ENCODE measurements at regions not wholly inside any gene's neighbourhood (a gene's known extent, or its start where the extent isn't known, plus 50 kb on each side); places are given as distances from the start of the nearest gene placed in this dataset.

DNA sequence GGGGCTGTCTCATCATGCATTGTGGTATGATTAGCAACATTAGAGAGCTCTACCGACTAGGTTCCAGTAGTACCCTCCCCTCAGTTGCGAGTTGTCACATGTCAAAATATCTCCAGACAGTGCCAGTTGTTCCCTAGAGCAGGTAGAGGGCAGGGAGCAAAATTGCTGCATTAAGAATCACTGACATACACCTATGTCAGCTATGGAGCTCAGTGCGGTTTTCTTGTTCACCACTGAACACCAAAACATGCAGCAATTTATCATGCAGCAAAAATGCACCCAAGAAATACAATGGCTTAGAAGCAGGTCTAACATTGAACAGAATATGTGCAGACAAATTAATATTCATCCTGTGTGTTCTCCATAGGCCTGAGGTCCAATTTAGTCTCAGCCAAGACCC lies 186.9 kb upstream of the STARD13 start:
- DNase-seq, result no peak

DNA sequence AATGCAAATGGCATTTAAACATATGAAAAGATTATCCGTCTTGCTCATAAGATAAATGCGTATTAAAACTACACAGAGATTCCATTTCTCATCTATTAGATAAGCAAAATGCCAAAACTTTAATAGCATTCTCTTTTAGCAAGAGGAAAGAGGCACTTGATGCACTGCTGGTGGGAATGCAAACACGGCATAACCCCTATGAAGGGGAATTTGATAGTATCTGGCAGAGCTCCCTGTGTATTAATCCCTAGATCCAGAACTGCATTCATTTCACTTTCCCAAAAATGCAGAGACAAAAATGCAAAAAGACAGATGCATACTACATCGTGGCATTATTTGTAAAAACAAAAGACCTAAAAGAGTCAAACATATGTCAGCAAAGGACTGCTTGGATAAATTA lies 193.6 kb upstream of the STARD13 start:
- DNase-seq, result no peak

DNA sequence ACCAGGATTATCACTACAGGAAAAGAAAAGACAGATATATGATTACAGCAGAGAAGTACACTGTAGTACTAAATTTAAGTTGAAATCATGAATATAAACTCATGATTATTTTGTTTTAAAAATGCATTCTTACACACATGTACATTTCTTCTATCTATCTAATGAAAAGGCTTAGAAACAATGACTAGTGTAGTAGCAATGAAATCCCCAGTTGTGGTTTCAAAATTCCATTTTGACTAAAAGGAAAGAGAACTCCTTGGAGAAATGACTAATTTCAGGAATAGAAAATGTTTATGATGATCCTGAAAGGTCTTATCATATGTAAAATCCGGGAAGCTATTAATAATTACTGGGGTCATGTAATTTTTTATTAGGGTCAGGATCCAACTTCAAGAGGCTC lies 195.0 kb upstream of the STARD13 start:
- no peak for DNase-seq

DNA sequence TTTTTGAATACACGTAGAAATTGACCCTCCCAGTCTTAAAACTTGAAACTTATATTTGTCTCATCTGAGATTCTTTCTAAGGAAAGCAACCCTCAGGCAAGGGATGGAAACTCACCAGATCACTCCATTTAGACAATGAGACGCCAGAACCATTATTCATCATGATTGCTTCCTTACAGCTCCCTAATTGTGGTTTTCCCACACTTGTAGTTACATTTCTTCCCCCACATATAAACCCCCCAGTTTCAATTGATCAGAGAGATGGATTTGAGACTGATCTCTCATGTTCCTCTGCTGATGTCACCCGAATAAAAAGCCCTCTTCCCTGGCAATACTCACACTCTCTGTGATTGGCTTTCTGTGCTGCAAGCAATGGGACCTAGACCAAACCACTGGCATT lies 197.9 kb upstream of the STARD13 start:
- no peak for DNase-seq

DNA sequence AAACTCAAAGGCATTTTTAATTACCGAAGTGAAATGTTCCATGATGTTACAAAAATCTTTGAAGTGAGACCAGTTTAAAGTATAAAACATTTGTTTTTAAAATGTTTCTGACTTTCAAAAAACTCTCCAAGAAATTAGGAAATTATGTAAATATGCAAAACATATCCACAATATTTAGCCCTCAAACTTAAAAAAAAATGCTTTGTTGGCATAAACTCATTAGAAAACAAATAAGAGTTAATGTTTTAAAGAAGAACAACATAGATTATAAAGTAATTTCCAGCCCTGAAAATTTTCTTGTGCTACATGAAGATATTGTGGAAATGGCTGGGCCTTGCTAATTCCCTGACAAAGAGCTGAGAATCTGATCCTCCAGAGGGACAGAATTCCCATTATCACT lies 199.7 kb upstream of the STARD13 start:
- no peak for DNase-seq

DNA sequence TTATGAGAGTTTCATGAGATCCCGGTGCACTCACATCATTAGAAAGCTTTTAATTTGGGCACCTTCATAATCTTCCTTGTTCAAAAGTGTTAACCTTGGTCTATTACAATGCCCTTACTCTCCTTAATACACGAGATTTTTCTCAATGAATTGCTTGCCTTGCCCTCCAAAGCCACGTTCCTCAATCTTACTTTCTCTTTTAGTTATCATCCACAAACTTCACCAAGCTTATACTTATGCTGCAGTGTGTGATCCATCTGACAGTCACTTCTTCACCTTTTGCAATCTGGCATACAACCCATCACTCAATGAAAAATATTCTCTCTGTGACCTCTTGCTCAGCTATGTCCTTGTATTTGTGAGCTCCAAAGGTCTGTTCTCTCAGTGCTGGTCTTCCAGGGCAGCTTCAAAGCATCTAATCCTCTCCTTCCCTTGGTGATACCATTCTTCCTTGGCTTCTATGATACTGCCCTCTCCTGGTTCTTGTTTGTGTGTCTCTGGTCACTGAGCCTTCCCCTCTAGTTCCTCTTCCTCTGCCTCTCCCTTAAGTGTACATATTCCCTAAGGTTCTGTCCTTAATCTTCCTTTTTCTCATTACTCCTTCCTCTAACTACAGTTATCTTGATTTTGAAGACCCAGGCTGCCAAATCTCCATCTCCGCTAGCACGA lies 202.2 kb upstream of the STARD13 start:
- no peak for DNase-seq

DNA sequence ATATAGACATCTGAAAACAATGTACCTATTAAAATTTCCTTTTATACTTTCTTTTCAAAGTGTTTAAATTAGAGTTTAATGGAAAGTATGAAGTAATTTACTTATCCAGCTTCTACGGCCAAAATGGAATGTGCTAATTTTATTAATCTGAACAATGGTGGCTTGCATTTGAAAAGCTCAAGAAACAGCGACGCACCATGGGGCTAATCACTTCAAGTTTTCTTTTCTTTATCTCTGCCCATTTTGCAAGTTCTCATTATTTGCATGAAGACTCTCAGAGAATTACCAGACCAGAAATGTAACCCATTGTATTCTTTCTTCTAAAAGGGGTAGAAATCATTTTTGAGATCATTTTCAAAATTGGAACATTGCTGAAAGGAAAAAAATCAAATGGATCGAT lies 204.0 kb upstream of the STARD13 start:
- no peak for DNase-seq

DNA sequence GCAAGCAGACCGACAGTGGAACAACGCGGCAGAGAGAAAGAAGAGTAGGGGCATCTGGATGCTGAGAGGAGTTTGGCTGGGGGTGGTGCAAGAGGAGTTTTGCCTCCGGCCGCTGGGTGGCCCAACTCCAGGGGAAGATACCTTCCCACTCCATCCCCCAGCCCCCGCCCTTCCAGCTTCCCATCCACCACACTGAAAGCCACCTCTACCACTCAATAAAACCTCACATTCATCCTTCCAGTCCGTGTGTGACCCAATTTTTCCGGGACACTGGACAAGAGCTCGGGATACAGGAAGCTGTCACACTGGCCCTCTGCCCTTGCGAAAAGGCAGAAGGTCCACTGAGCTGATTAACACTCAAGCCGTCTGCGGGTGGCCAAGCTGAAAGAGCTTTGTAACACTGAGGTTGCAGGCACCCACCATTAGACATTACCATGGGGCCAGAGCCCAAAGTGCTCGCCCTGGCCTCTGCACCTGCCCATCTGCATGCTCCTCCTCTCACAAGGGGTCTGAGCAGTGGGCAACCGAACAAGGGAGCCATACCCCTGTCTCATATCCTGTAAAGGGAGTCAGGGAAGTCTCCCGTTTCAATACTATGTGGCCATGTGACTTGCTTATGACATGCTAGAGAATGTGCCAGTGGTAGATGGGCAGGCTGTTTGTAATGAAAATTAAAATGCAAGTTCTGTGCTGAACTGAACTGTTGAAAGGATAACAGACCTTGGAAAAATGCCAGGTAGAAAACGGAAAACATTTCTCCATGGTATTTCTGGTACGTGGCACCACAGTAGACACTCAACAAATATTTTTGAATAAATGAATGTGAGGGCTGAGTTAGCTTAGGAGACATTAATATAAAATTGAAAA lies 205.1 kb upstream of the STARD13 start:
- DNase-seq, result no peak

DNA sequence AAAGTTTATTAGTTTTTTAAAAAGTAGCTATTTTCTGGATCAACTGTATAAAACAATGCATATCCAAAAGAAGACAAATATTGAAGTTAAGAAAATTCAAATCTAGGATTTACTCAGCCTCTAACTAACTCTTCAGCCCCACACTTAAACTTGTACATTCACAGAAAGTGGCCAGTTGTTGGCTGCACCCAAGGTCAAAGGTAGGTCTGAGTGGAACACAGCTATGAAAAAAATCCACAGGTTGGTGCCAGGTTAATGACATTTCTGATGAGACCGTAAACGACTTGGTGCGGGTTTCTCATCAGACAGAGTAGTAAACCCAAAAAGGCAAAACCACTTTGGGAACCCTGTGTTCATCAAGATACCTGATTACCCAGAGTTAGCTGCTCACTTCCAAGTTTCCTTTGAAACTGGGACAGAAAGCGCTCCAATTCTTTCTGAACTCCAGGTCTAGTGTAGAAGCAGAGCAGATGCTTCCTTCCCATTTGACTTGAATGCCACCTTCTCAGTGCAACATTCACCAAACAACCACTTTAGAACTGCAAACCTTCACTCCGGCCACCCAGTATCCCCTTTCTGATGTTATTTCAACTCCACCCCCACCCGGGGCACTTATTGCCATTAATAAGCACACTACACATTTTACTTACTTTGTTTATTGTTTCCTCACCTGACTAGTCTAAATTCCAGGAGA lies 208.3 kb upstream of the STARD13 start:
- no peak for DNase-seq

DNA sequence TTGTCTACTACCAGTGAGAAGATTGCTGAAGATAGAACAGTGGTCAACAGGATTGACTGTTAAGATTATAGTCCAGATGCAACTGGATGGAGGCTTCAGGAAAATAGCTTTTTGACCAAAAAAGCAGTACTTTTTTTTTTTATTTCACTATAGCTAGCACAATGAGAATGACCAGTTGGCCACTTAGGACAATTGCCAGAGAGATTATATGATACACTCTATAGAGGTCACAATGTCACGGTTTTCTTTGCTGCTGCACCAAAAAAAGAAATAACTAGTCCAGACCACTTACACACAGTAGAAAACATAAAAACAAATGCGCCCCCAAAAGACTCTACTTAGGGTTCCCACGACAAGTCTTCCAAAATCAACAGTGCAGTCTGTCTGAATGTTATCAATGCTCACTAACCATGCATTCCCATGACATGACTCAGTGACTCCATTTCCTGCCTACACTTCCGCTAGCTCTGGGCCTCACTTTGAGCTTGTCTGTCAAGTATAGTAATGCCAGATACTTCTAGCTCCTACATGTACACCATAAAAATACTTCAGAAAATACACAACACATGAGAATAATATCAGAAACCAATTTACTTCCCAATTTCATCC lies 209.1 kb upstream of the STARD13 start:
- no peak for DNase-seq

DNA sequence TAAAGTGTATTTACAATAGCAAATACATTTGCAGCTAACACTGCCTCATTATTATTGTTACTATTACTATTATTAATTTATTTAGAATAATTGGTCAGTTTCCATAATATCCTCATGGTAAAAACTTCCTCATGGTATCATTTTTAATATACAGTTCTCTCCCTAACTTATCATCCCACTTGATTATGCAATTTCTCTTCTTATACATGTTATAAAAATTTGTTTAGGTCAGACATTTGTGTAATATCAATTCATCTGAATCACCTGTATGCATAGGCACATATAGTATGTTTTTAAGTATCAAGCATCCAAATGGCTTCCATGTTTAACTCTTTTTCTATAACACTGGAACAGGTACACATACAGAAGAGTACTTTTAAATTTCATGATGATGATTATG lies 210.8 kb upstream of the STARD13 start:
- DNase-seq, result no peak

DNA sequence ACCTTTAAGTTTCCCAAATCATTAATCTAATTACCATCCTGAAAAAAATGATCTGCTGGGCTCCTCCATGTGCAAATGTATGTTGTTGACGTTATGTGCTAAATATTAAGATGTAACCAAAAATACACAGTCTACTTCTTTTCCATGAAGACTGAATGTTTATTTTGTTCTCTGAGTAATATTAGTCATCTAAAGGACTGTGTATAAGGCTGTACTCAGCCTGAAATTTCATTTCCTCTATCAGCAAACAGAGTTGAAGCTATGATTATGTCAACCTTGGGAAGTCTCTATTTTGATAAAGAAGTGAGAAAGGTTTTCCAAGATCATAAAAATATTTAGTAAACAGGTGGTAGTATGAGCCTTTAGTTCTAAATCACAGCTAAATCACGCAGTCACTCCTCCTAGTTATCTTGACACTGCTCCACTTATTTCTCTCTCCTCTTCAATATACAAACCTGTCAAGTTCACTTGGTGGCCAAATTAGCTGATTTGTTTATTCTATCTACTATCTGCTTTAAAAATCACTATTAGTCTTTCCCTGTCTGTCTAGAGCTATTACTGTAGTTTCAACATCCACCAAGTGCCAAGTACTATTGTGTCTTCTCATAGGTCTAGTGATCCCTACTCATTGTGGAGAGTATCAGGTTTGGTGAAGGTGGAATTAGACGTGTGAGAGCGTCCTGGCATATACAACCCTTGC lies 211.7 kb upstream of the STARD13 start:
- no peak for DNase-seq

DNA sequence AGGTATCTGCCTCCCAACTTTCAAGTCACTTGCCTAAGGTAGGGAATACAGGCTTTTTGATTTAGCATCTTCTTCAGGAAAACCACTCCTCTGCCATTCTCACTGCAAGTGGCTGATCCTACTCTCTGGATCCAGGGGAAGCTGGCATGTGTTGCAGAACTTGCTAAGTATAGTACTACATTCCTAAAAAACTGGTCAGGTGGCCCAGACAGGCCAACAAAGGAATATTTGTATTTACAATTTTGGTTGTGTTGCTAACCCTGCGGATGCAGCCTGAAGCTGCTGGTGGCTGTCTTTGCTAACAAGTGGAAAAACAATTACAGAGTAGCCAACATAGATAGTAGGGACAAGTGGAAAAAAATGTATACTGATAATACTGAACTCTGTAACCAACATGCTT lies 222.5 kb upstream of the STARD13 start:
- DNase-seq, result no peak

DNA sequence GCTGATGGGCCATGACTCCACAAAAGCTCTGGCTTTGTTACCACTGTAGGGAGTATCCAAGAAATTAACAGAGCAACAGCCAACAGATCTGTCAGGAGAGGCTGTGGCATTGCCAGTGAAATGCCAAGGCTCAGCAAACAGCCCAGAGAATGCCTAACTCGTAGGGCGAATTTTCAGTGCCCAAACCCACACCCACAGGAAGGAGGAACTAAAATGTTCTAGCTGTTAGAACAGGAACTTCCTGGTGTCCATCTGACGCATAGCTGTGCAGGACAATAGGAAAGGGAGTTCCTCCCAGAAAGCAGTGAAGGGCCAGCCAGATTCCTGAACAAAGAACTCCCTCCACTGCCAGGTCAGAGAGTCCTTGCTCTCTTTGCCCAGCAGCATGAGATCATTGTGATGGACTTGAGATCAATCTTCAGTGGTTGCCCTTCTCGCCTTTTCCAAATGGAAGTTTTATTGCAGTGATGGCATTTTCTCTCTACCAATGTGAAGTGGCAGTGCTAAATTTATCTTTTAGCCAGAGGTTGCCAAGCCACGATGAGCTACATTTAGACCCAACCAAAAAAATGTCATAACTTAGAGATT lies 224.2 kb upstream of the STARD13 start:
- no peak for DNase-seq

DNA sequence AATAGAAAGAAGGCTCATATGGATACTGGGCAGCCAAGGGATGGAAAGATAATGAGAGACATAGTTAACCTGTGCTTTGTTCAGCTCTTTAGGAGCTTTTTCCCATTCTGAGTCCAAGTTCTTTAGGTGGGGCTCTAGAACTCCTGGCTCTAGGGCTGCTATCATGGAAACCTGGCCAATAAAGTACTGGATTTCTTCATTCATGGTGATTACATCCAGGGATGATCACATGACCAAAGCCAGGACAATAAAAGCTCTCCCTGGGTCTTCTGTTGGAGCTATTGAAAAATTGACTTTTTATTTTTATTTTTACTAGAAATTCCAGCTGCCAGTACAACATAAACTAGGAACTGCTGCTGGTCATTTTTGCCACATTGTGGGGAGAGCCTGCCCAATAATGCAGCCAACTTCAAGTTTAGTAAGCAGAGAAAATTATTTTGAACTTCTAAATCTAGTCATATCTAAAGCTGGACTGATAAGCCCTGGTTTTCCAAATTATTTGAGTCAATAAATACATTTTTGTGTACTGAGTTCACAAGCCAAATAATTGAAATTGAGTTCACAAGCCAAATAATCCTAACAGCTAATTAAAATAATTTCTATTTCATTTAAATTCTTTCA lies 224.9 kb upstream of the STARD13 start:
- no peak for DNase-seq

DNA sequence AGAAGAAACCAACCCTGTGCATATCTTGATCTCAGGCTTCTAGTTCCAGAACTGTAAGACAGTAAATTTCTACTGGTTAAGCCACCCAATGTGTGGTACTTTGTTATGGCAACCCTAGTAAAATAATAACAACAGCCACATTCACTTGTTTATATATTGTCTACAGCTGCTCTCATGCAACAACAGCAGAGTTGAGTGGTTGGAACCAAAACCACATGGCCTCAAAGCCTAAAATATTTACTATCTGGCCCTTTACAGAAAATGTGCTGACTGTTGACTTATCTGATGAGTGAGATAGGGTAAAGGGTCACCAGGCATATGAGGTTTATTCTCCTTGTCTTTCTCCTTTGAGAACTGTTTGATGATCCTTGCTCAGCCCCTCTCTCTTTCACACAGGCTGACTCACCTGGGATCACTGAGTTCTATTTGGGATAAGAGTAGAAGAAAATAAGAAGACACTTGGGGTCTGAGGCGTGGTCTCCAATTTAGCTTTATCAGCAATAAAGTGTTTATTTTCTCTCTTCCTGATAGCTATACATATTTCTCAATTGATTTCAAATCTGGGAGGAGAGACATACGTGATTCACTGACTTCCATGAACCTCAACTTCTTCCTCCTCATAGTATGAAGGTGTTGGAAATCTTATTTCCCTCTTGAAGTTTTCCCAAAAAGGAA lies 227.5 kb upstream of the STARD13 start:
- no peak for DNase-seq

DNA sequence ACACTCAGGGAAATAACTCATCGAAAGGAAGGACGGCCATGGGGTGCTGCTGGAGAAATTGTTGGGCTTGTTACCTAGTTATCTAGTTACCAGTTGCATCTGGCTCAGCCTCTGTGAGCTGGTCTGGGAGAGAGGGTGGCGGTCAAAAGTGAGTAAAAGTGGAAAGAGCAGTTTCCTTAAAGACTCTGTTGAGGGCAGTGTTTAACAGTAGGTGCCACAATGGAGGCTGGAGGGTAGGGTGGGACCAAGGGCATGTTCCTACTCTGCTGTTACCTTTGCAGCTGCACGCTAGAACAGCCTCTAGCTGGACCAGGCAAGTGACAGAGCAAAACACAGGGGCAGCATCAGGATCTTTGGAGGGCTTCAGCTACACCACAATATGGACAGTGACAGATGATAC lies 228.8 kb upstream of the STARD13 start:
- DNase-seq, result no peak

DNA sequence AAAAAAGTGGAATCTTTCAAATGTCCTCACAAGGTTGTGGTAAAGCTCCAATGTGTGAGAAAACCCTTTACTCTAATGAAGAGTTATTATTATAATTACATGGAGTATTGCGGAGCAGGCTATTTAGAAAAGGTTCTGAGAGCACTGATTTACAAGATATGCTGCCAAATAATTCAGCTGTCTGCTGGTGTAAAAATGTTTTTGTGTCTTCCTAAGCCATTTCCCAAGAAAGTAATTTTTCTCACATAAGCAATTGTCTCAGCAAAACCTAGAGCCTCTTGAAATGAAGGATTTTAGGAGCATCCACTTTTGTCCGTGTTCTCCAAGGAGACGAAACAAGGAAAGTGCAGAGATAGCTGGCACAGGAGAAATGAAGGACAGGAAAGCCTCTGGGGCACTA lies 229.6 kb upstream of the STARD13 start:
- DNase-seq, result no peak

DNA sequence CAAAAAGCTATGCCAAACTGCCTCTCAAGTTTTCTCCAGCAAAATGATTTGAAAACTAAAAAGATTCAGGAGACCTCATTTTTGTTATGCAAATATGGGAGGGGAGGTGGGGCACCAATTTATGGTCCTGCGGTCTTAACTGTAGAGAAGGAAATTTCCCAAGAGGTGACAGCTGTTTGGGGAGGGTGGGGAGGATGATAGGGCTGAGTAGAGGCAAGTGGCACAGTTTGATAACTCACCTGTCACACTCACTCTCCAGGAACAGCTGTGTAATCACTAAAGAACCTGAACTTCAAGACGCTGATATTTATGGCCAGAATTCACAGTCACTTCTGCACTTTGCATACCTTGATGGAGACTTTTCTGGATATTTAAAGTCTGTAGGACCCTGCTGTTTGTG lies 232.9 kb upstream of the STARD13 start:
- no peak for DNase-seq

DNA sequence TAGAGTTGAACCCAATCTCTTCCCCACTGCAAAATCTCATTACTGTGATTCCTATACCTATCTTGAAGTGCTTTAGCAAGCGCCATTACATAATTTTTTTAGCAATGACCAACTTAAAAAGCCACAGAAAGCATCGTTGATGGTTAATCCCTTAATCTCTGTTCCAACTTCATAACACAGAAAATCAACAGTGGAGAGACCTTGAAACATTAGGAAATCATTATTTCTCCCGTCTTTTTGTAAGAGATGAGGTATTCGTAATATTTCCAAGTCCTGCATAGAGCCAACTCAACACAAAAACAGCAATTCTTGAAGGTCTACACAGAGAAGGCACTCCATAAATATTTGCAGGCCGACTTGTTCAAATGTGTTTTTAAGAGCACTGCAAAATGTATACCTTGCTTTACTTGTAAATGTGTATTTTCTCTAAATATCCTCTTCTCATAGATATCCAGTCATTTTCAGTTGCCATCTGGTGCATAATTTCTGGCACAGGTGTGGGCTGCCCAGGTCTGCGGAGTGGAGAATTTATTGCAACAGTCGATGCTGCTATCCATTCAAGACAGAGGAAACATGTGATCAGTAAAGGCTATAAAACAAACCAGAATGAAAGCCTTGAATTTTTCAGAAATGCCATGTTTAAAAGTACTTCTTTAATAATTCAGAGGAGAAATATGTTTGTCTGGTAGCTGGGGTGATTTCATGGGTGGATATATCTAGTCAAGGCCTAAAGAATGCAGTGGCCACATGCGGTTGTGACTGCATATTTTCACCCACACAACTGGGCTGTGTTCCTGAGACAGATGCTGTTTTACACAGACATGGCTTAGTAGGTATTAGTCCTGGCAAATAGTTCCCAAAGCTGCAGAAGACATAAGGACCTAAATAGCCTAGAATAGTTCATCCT lies 234.3 kb upstream of the STARD13 start:
- no peak for DNase-seq

Data from NCI-H1694 (cell line).